Stimulated activated CD4-positive, alpha-beta T cell treated with anti-CD3 and anti-CD28 coated beads, Interleukin-12 subunit alpha, Interleukin-12 subunit beta, amount 100 ng/mL, for 24 hours (primary cell): ENCODE measurements at regions not wholly inside any gene's neighbourhood (a gene's known extent, or its start where the extent isn't known, plus 50 kb on each side); places are given as distances from the start of the nearest gene placed in this dataset.

Experiments used
- DNase-seq, 2 experiments: peaks; one replicate each; pipeline ENCODE4 v3.0.0-alpha.2; 2020; ENCODE audit warnings: low read depth in 2 of 2

- DNase-seq: no peak
Measured at GRCh38 chr2:14261771-14262170, 370.7 kb upstream of the LRATD1 start.

GRCh38 chr2:14263053-14263452 is 369.5 kb upstream of the LRATD1 start:
- DNase-seq: no peak

GRCh38 chr2:14270036-14270582 is 362.4 kb upstream of the LRATD1 start:
- DNase-seq: no peak

- no peak for DNase-seq
Measured at GRCh38 chr2:14272396-14273075, 360.0 kb upstream of the LRATD1 start.

GRCh38 chr2:14273650-14274049 is 358.9 kb upstream of the LRATD1 start:
- DNase-seq: no peak

GRCh38 chr2:14284244-14284643 is 348.3 kb upstream of the LRATD1 start:
- no peak for DNase-seq

GRCh38 chr2:14285812-14286211 is 346.7 kb upstream of the LRATD1 start:
- DNase-seq: no peak

GRCh38 chr2:14288016-14288415 is 344.5 kb upstream of the LRATD1 start:
- no peak for DNase-seq

GRCh38 chr2:14292964-14293363 is 339.6 kb upstream of the LRATD1 start:
- DNase-seq: no peak

GRCh38 chr2:14297340-14297739 is 335.2 kb upstream of the LRATD1 start:
- DNase-seq: no peak

- DNase-seq: no peak
Measured at GRCh38 chr2:14297906-14298305, 334.6 kb upstream of the LRATD1 start.

GRCh38 chr2:14301331-14301730 is 331.2 kb upstream of the LRATD1 start:
- DNase-seq: no peak

- no peak for DNase-seq
Measured at GRCh38 chr2:14303366-14304115, 329.0 kb upstream of the LRATD1 start.

- DNase-seq: no peak
Measured at GRCh38 chr2:14304326-14304725, 328.2 kb upstream of the LRATD1 start.

- no peak for DNase-seq
Measured at GRCh38 chr2:14306268-14306861, 326.2 kb upstream of the LRATD1 start.

GRCh38 chr2:14313341-14313740 is 319.2 kb upstream of the LRATD1 start:
- no peak for DNase-seq

- no peak for DNase-seq
Measured at GRCh38 chr2:14316594-14316993, 315.9 kb upstream of the LRATD1 start.

- DNase-seq: no peak
Measured at GRCh38 chr2:14321357-14321756, 311.2 kb upstream of the LRATD1 start.

GRCh38 chr2:14322306-14322705 is 310.2 kb upstream of the LRATD1 start:
- DNase-seq: no peak

GRCh38 chr2:14324308-14324707 is 308.2 kb upstream of the LRATD1 start:
- no peak for DNase-seq

- no peak for DNase-seq
Measured at GRCh38 chr2:14330884-14331283, 301.6 kb upstream of the LRATD1 start.

GRCh38 chr2:14336759-14337382 is 295.6 kb upstream of the LRATD1 start:
- DNase-seq: no peak
